HepG2 (cell line): ENCODE measurements at regions not wholly inside any gene's neighbourhood (a gene's known extent, or its start where the extent isn't known, plus 50 kb on each side); places are given as distances from the start of the nearest gene placed in this dataset.

Experiments used
- POLR2A ChIP-seq, 2 experiments: IDR thresholded peaks; 2 replicates each; pipeline ENCODE4 v1.6.1; 2011; ENCODE audit warnings: low read depth in 2 of 2, low read length in 2 of 2, mild to moderate bottlenecking in 1 of 2, moderate library complexity in 1 of 2; ENCODE audit not compliant: insufficient read depth in 1 of 2
- POLR2AphosphoS5 ChIP-seq: IDR thresholded peaks from 2 replicates; pipeline ENCODE4 v1.6.1; 2012; ENCODE audit warnings: low read depth, low read length
- ZNF350 ChIP-seq: sonication (generic); formaldehyde crosslinking; IDR thresholded peaks from 2 replicates; pipeline ENCODE4 v1.4.0; 2020; ENCODE audit warnings: mild to moderate bottlenecking, low read depth, missing genetic modification reagents, borderline replicate concordance
- TF ChIP-seq, protein P1 (sequence below): sonication (generic); formaldehyde crosslinking; IDR thresholded peaks from 2 replicates; pipeline ENCODE4 v1.5.0; 2020; ENCODE audit warnings: mild to moderate bottlenecking, missing genetic modification reagents, moderate library complexity
- TF ChIP-seq, protein P2 (sequence below): IDR thresholded peaks from 2 replicates; pipeline ENCODE4 v1.6.1; 2012; ENCODE audit warnings: inconsistent platforms
- TF ChIP-seq, protein P3 (sequence below): sonication (generic); formaldehyde crosslinking; IDR thresholded peaks from 2 replicates; pipeline ENCODE4 v1.8.0; 2022; ENCODE audit warnings: mild to moderate bottlenecking, missing genetic modification reagents

DNA sequence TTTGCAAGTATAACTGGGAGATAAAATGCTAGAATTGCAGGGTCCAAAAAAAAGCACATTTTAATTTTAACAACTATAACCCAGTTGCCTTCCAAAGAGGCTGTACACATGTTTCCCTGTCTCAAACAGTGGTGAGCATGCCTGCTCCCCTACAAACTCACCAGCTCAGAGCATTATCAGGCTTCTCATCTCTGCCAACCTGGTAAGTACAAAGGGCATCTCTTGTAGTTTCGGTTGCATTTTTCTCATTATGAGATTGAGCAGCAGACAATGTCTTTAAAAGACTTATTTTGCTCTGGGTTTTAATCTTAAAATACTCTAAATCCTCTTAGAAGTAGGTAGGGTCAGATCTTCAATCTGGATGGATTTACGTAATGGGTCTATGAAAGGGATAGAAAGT is 107.1 kb upstream of the MSX2 start:
- TF ChIP-seq, protein P1, sequence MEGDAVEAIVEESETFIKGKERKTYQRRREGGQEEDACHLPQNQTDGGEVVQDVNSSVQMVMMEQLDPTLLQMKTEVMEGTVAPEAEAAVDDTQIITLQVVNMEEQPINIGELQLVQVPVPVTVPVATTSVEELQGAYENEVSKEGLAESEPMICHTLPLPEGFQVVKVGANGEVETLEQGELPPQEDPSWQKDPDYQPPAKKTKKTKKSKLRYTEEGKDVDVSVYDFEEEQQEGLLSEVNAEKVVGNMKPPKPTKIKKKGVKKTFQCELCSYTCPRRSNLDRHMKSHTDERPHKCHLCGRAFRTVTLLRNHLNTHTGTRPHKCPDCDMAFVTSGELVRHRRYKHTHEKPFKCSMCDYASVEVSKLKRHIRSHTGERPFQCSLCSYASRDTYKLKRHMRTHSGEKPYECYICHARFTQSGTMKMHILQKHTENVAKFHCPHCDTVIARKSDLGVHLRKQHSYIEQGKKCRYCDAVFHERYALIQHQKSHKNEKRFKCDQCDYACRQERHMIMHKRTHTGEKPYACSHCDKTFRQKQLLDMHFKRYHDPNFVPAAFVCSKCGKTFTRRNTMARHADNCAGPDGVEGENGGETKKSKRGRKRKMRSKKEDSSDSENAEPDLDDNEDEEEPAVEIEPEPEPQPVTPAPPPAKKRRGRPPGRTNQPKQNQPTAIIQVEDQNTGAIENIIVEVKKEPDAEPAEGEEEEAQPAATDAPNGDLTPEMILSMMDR (CRISPR knock-in tag): no peak
- no peak for TF ChIP-seq POLR2AphosphoS5
- no peak for TF ChIP-seq ZNF350 (CRISPR knock-in tag)
- TF ChIP-seq, protein P2, sequence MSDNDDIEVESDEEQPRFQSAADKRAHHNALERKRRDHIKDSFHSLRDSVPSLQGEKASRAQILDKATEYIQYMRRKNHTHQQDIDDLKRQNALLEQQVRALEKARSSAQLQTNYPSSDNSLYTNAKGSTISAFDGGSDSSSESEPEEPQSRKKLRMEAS: no peak
- TF ChIP-seq POLR2A (IDR thresholded peaks at IDR 0.05; ENCODE audit: insufficient read depth in 1 of 2, low read depth in 2 of 2, low read length in 2 of 2): no peak
- TF ChIP-seq, protein P3, sequence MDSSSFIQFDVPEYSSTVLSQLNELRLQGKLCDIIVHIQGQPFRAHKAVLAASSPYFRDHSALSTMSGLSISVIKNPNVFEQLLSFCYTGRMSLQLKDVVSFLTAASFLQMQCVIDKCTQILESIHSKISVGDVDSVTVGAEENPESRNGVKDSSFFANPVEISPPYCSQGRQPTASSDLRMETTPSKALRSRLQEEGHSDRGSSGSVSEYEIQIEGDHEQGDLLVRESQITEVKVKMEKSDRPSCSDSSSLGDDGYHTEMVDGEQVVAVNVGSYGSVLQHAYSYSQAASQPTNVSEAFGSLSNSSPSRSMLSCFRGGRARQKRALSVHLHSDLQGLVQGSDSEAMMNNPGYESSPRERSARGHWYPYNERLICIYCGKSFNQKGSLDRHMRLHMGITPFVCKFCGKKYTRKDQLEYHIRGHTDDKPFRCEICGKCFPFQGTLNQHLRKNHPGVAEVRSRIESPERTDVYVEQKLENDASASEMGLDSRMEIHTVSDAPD: no peak
